ENCODE measurements at regions not wholly inside any gene's neighbourhood (a gene's known extent, or its start where the extent isn't known, plus 50 kb on each side); places are given as distances from the start of the nearest gene placed in this dataset.

DNA sequence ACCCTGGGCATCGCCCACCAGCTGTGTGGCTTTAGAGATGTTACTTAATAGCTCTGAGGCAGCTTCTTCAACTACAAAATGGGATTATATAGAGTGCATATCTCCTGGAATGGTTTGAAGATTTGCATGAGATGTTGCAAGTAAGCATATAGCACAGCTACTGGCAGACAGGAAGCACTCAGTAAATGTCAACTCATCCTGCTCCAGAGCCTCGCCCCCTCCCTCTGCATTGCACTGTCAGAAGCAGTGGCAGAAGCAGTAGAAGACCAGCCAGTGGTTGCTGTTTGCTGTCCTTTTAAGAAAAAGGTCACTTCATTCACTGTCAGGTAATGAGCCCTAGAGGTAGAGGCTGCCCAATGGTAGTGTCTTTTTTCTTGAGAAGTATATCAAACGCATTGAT, 180.0 kb upstream of the GHITM start:
- TF ChIP-seq, protein P1, sequence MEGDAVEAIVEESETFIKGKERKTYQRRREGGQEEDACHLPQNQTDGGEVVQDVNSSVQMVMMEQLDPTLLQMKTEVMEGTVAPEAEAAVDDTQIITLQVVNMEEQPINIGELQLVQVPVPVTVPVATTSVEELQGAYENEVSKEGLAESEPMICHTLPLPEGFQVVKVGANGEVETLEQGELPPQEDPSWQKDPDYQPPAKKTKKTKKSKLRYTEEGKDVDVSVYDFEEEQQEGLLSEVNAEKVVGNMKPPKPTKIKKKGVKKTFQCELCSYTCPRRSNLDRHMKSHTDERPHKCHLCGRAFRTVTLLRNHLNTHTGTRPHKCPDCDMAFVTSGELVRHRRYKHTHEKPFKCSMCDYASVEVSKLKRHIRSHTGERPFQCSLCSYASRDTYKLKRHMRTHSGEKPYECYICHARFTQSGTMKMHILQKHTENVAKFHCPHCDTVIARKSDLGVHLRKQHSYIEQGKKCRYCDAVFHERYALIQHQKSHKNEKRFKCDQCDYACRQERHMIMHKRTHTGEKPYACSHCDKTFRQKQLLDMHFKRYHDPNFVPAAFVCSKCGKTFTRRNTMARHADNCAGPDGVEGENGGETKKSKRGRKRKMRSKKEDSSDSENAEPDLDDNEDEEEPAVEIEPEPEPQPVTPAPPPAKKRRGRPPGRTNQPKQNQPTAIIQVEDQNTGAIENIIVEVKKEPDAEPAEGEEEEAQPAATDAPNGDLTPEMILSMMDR (IDR thresholded peaks at IDR 0.05) = no peak
- no peak for TF ChIP-seq POLR2A (IDR thresholded peaks at IDR 0.05)

All from thyroid gland (tissue), 4 donors.